IPS-18a (cell line): ENCODE measurements at regions not wholly inside any gene's neighbourhood (a gene's known extent, or its start where the extent isn't known, plus 50 kb on each side); places are given as distances from the start of the nearest gene placed in this dataset.

Source experiments
- H3K27ac ChIP-seq: one replicate; pipeline ENCODE4 v1.5.1; 2013; ENCODE audit warnings: low read length
- H3K27me3 ChIP-seq: one replicate; pipeline ENCODE4 v1.6.1; 2013; ENCODE audit warnings: mild to moderate bottlenecking, low read length; ENCODE audit not compliant: control insufficient read depth, insufficient read depth
- H3K36me3 ChIP-seq: one replicate; pipeline ENCODE4 v1.6.1; 2013; ENCODE audit warnings: low read depth, low read length; ENCODE audit not compliant: control insufficient read depth
- H3K4me1 ChIP-seq: one replicate; pipeline ENCODE4 v1.6.1; 2013; ENCODE audit warnings: low read depth, low read length; ENCODE audit not compliant: control insufficient read depth
- H3K4me3 ChIP-seq: one replicate; pipeline ENCODE4 v1.5.1; 2013; ENCODE audit warnings: low read length
- H3K9ac ChIP-seq: one replicate; pipeline ENCODE4 v1.6.1; 2013; ENCODE audit warnings: mild to moderate bottlenecking, low read length, moderate library complexity
- H3K9me3 ChIP-seq: one replicate; pipeline ENCODE4 v1.6.1; 2013; ENCODE audit warnings: low read depth, low read length; ENCODE audit not compliant: control insufficient read depth

DNA sequence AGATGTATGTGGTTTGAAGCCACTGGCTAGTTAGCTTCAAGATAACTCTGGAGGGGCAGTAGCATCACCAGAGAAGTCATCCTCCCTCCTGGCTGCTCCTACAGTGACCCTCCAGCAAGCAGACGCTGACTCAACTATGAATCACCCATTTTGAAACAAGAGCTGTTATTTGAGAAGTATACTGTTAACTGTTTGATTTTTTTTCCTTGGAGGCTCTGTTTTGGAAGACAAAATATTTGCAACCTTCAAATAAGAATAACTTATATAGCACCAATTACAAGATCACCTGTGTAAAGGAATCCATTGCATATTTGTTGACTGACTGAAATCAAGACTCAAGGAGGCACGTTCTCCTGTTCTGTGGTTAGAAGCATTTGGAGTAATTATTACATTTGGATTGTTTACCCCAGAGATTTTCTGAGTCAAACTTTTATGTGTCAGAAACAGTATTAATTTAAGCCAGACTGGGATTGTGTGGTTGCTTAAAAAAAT, 313.8 kb downstream of the MTX2 start:
- H3K36me3 ChIP-seq: no peaks in the 10 kb centered on the region
- H3K9me3 ChIP-seq: no peaks in the 10 kb centered on the region
- H3K27me3 ChIP-seq: no peaks in the 10 kb centered on the region
- no peak overlapping the region for H3K4me3 ChIP-seq
- no peaks in the 10 kb centered on the region for H3K4me1 ChIP-seq
- no peak overlapping the region for H3K9ac ChIP-seq
- H3K27ac ChIP-seq: no peak overlapping the region

- no peak overlapping the region for H3K4me3 ChIP-seq
- H3K9ac ChIP-seq: no peak overlapping the region
- H3K4me1 ChIP-seq: no peaks in the 10 kb centered on the region
- H3K9me3 ChIP-seq: no peaks in the 10 kb centered on the region
- no peaks in the 10 kb centered on the region for H3K27me3 ChIP-seq
- H3K36me3 ChIP-seq: no peaks in the 10 kb centered on the region
- no peak overlapping the region for H3K27ac ChIP-seq
These were observed 314.4 kb downstream of the MTX2 start for GRCh38 chr2:176583607-176584006.

DNA sequence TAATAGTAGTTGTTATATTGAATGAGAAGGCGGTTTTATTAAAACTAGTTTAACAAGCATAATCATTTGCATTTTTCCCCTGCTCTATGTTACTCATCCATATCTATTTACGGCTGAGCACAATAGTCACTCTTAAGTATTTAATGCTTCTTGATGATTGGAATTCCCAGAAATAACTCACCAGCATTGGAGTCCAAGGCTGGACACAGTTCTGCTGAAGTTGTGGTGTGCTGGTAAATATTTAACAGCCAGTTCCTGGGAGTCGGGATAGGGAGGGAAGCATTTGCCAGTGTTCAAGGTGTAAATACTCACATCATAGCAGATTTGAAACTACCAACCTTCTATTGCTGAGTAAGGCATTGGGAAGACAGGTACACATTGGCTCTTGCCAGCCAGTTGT, 315.1 kb downstream of the MTX2 start:
- Histone ChIP-seq H3K36me3 (no peaks in the 10 kb centered on the region), H3K4me3 (no peak overlapping the region), H3K27ac (no peak overlapping the region), H3K9me3 (no peaks in the 10 kb centered on the region), H3K4me1 (no peaks in the 10 kb centered on the region), H3K27me3 (no peaks in the 10 kb centered on the region), H3K9ac (no peak overlapping the region)

GRCh38 chr2:176585291-176585690, 316.0 kb downstream of the MTX2 start:
- no peaks in the 10 kb centered on the region for H3K9me3 ChIP-seq
- no peaks in the 10 kb centered on the region for H3K36me3 ChIP-seq
- no peak overlapping the region for H3K27ac ChIP-seq
- H3K4me3 ChIP-seq: no peak overlapping the region
- H3K9ac ChIP-seq: no peak overlapping the region
- no peaks in the 10 kb centered on the region for H3K27me3 ChIP-seq
- no peaks in the 10 kb centered on the region for H3K4me1 ChIP-seq

- Histone ChIP-seq H3K27me3 (no peaks in the 10 kb centered on the region), H3K4me1 (no peaks in the 10 kb centered on the region), H3K4me3 (no peak overlapping the region), H3K27ac (no peak overlapping the region), H3K9ac (no peak overlapping the region), H3K36me3 (no peaks in the 10 kb centered on the region), H3K9me3 (no peaks in the 10 kb centered on the region)
These were observed 316.5 kb downstream of the MTX2 start for GRCh38 chr2:176585791-176586190.

GRCh38 chr2:176589287-176589686, 320.0 kb downstream of the MTX2 start:
- Histone ChIP-seq H3K9me3 (no peaks in the 10 kb centered on the region), H3K27ac (no peak overlapping the region), H3K4me1 (no peaks in the 10 kb centered on the region), H3K4me3 (no peak overlapping the region), H3K9ac (no peak overlapping the region), H3K36me3 (no peaks in the 10 kb centered on the region), H3K27me3 (no peaks in the 10 kb centered on the region)

GRCh38 chr2:176589825-176590440, 320.7 kb downstream of the MTX2 start:
- H3K36me3 ChIP-seq: no peaks in the 10 kb centered on the region
- no peaks in the 10 kb centered on the region for H3K9me3 ChIP-seq
- H3K4me3 ChIP-seq: no peak overlapping the region
- no peaks in the 10 kb centered on the region for H3K4me1 ChIP-seq
- H3K27ac ChIP-seq: no peak overlapping the region
- no peak overlapping the region for H3K9ac ChIP-seq
- no peaks in the 10 kb centered on the region for H3K27me3 ChIP-seq

DNA sequence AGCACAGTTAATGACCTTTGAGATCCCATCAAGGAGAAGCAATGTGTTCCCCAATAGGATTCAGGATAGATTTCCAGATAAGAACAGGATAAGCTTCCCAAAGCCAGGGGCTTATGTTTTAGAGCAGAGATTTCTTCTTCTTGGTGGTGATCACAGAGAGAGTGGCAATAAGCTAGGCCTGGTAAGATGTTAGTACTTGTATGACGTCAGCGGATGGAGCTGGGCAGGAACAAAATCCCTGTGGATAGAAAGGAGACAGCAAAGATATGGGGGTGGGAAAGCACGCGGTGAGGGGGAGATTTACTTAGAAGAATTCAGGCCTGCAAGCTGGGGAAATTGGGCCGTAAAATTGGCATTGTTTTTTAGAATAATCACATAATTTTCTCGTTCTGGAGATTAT, 323.0 kb downstream of the MTX2 start:
- H3K4me1 ChIP-seq: no peaks in the 10 kb centered on the region
- no peak overlapping the region for H3K9ac ChIP-seq
- no peak overlapping the region for H3K27ac ChIP-seq
- no peak overlapping the region for H3K4me3 ChIP-seq
- H3K9me3 ChIP-seq: no peaks in the 10 kb centered on the region
- H3K27me3 ChIP-seq: no peaks in the 10 kb centered on the region
- H3K36me3 ChIP-seq: no peaks in the 10 kb centered on the region

DNA sequence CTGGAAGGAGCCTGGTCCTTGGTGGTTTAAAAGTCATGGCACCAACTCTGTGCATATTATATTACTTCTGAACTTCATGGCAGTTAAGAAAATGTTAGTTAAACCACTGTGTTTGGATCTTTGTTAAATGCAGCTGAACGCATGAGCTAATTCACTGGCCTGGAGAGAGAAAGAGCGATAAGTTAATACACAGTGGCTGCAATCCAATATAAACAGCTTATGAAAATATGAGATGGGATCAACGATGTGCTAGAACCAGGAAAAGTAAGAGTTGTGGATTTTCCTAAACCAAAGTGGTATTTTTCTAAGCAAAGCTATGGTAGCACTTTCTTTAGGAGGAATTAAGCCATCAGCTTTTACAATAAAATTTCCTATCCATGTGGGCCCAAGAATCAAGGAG, 326.7 kb downstream of the MTX2 start:
- Histone ChIP-seq H3K4me3 (no peak overlapping the region), H3K27ac (no peak overlapping the region), H3K36me3 (no peaks in the 10 kb centered on the region), H3K9me3 (no peaks in the 10 kb centered on the region), H3K4me1 (peaks cover 13% of the 10 kb centered on the region), H3K9ac (no peak overlapping the region), H3K27me3 (no peaks in the 10 kb centered on the region)

GRCh38 chr2:176597916-176598315, 328.7 kb downstream of the MTX2 start:
- Histone ChIP-seq H3K27ac (no peak overlapping the region), H3K4me1 (peaks cover 13% of the 10 kb centered on the region), H3K9me3 (no peaks in the 10 kb centered on the region), H3K4me3 (no peak overlapping the region), H3K27me3 (no peaks in the 10 kb centered on the region), H3K9ac (no peak overlapping the region), H3K36me3 (no peaks in the 10 kb centered on the region)

DNA sequence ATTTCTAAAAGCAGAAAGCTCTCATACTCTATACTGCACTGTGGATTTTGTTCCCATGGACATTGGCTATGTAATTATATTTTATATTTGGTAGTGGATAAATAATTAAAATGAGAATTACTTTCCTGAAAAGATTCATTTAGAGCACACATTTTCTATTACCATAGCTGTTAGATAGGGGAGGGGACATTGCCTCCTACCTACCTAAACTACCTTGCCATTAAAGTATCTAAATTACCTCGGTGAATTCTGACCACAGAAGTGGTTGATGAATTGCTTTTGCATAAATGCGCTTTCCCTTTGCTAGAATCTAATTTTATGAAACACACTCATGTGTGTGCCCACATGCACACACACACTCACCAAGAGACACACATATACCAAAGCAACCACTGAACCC, 329.1 kb downstream of the MTX2 start:
- no peaks in the 10 kb centered on the region for H3K27me3 ChIP-seq
- no peaks in the 10 kb centered on the region for H3K9me3 ChIP-seq
- H3K4me3 ChIP-seq: no peak overlapping the region
- no peaks in the 10 kb centered on the region for H3K36me3 ChIP-seq
- H3K4me1 ChIP-seq: peaks cover 13% of the 10 kb centered on the region
- H3K9ac ChIP-seq: no peak overlapping the region
- H3K27ac ChIP-seq: no peak overlapping the region

GRCh38 chr2:176599796-176600485, 330.7 kb downstream of the MTX2 start:
- peaks cover 13% of the 10 kb centered on the region for H3K4me1 ChIP-seq
- H3K4me3 ChIP-seq: no peak overlapping the region
- no peaks in the 10 kb centered on the region for H3K9me3 ChIP-seq
- H3K9ac ChIP-seq: no peak overlapping the region
- no peaks in the 10 kb centered on the region for H3K27me3 ChIP-seq
- no peaks in the 10 kb centered on the region for H3K36me3 ChIP-seq
- no peak overlapping the region for H3K27ac ChIP-seq
